ENCODE measurements at regions not wholly inside any gene's neighbourhood (a gene's known extent, or its start where the extent isn't known, plus 50 kb on each side); places are given as distances from the start of the nearest gene placed in this dataset.

DNA sequence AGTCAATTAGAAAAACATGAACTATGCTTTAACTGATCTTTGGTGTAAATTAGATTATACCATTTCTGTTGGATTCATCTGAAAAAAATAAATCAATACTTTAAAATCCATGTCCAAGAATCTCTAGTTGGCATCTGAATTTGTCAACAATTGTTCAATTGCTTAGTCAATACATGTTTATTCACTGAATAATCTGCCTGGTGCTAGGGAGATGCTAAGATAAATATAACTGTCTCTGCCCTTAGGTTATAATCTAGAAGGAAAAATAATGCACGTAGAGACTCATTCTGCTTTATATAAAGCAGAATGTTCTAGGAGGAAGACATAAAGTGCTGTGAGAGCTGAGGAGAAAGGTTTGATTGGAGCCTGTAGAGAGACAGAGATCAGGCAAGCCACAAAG, 537.2 kb upstream of the IL12A start:
- no peak for TF ChIP-seq CTCF (IDR thresholded peaks at IDR 0.05; ENCODE audit: low read depth, low read length)
- TF ChIP-seq MAX (IDR thresholded peaks at IDR 0.05; ENCODE audit: low read depth, low read length), result no peak
- TF ChIP-seq POLR2A (IDR thresholded peaks at IDR 0.05; ENCODE audit: extremely low read depth, insufficient read length), result no peak
- no peak for TF ChIP-seq MYC (IDR thresholded peaks at IDR 0.05; ENCODE audit: low read depth, low read length)
- no peak for DNase-seq (ENCODE audit: low read depth)
- H3K4me3 ChIP-seq (ENCODE audit: low read depth, low read length), result no peak overlapping the region

DNA sequence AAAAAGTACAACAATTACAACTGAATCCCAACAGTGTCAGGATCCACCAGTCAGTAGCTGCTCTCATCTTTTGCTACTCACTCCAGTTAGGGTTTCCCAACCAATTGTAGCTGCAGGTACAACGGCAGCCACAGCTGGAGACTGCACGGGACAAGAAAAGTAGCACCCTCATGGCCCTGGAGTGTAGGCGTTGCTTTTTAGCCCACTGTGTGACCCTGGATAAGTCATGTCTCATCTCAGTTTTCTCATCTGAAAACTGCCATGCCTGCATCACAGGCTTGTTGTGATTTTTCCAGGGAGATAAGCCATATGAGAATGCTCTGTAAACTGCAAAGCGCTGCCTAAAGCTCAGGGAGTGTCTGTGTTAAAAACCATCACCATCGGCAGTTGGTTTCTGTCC, 535.6 kb upstream of the IL12A start:
- H3K4me3 ChIP-seq (ENCODE audit: low read depth, low read length), result no peak overlapping the region
- no peak for DNase-seq (ENCODE audit: low read depth)
- TF ChIP-seq MYC (IDR thresholded peaks at IDR 0.05; ENCODE audit: low read depth, low read length) (no peak), POLR2A (IDR thresholded peaks at IDR 0.05; ENCODE audit: extremely low read depth, insufficient read length) (no peak), MAX (IDR thresholded peaks at IDR 0.05; ENCODE audit: low read depth, low read length) (no peak), CTCF (IDR thresholded peaks at IDR 0.05; ENCODE audit: low read depth, low read length) (no peak)

GRCh38 chr3:159453945-159454344, 534.7 kb upstream of the IL12A start:
- no peak overlapping the region for H3K4me3 ChIP-seq (ENCODE audit: low read depth, low read length)
- TF ChIP-seq MAX (IDR thresholded peaks at IDR 0.05; ENCODE audit: low read depth, low read length), result no peak
- TF ChIP-seq CTCF (IDR thresholded peaks at IDR 0.05; ENCODE audit: low read depth, low read length), result no peak
- TF ChIP-seq POLR2A (IDR thresholded peaks at IDR 0.05; ENCODE audit: extremely low read depth, insufficient read length), result no peak
- no peak for TF ChIP-seq MYC (IDR thresholded peaks at IDR 0.05; ENCODE audit: low read depth, low read length)
- no peak for DNase-seq (ENCODE audit: low read depth)

DNA sequence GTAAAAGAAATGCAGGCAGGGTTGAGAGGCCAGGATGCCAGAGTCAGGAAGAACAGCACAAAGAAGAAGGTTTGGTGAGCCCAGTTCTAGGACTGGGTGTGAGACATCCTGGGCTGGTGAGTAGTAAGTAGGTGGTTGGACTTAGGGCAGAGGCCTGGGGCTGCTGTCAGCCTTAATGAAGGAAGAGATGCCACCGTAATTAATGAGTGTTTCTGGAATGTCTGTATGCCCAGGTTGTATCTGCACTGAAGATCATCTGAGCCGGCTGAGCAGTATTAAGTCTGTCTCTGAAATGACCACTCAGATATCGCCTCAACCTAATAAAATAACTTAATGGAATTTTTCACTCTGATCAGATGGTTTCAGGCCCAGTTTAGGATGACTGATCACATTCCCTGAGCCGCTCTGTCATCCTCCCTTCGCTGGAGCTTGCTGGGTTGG, 532.9 kb upstream of the IL12A start:
- H3K4me3 ChIP-seq (ENCODE audit: low read depth, low read length), result no peak overlapping the region
- no peak for DNase-seq (ENCODE audit: low read depth)
- TF ChIP-seq MAX (IDR thresholded peaks at IDR 0.05; ENCODE audit: low read depth, low read length), result no peak
- TF ChIP-seq MYC (IDR thresholded peaks at IDR 0.05; ENCODE audit: low read depth, low read length), result no peak
- TF ChIP-seq CTCF (IDR thresholded peaks at IDR 0.05; ENCODE audit: low read depth, low read length), result no peak
- no peak for TF ChIP-seq POLR2A (IDR thresholded peaks at IDR 0.05; ENCODE audit: extremely low read depth, insufficient read length)

DNA sequence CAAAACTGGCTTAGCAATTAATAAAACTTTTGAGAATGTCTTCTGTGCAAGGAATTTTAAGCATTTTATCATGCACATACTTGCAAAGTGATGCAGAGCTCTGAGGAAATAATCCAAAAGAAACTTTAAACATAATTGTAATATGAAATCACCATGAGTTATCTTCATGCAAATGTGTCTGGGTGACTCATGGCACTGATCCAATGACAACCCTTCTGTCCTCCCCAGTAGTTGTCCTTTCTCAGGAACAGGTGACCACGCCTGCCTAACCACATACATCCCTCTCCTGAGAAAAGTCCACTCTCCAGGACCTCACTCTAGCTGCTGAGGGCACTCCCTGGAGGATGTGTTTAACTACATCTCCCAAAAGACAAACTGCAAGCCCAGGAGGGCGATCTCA, 530.6 kb upstream of the IL12A start:
- DNase-seq (ENCODE audit: low read depth), result no peak
- TF ChIP-seq MYC (IDR thresholded peaks at IDR 0.05; ENCODE audit: low read depth, low read length) (no peak), POLR2A (IDR thresholded peaks at IDR 0.05; ENCODE audit: extremely low read depth, insufficient read length) (no peak), MAX (IDR thresholded peaks at IDR 0.05; ENCODE audit: low read depth, low read length) (no peak), CTCF (IDR thresholded peaks at IDR 0.05; ENCODE audit: low read depth, low read length) (no peak)

DNA sequence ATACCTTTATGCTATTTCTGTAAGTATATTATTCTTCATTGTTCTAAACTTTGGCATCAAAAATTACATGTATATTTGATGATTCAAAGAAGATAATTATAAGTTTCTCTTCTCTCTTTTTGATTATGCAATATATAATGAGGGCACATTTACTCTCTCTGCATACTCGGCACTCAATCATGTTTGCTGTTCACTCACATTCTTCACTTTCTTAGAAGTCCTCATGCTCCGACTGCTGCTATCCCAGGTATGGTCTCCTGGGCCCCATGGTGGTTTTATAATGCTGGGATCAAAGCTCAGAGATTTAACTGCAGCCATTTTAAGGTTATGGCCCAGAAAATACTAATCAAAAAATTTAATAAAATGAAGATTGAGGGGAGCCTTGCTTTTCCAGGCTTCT, 529.7 kb upstream of the IL12A start:
- TF ChIP-seq POLR2A (IDR thresholded peaks at IDR 0.05; ENCODE audit: extremely low read depth, insufficient read length) (no peak), CTCF (IDR thresholded peaks at IDR 0.05; ENCODE audit: low read depth, low read length) (no peak), MAX (IDR thresholded peaks at IDR 0.05; ENCODE audit: low read depth, low read length) (no peak), MYC (IDR thresholded peaks at IDR 0.05; ENCODE audit: low read depth, low read length) (no peak)
- no peak overlapping the region for H3K4me3 ChIP-seq (ENCODE audit: low read depth, low read length)
- DNase-seq (ENCODE audit: low read depth), result no peak

More for the DNA sequence above, 530.6 kb upstream of the IL12A start:
- no peak overlapping the region for H3K4me3 ChIP-seq (ENCODE audit: low read depth, low read length)

Data from NB4 (cell line).